ENCODE measurements at regions not wholly inside any gene's neighbourhood (a gene's known extent, or its start where the extent isn't known, plus 50 kb on each side); places are given as distances from the start of the nearest gene placed in this dataset.

DNA sequence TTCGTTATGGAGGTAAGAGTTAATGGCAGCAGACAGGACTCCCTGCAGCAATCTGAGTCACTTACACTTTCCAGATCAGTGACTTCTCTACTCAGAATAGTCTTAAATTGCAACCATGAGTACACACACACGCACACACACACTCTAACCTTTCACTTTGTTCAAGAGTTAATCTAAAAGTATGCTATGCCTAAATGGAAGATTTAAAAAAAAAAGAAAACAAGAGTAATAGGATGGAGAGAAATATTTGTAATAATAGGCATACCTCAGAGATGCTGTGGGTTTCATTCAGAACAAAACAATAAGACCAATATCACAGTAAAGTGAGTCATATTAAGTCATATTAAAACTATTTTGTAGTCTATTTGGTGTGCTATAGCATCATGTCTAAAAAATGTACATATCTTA, 969.1 kb upstream of the PCDH10 start:
- TF ChIP-seq, protein P1, sequence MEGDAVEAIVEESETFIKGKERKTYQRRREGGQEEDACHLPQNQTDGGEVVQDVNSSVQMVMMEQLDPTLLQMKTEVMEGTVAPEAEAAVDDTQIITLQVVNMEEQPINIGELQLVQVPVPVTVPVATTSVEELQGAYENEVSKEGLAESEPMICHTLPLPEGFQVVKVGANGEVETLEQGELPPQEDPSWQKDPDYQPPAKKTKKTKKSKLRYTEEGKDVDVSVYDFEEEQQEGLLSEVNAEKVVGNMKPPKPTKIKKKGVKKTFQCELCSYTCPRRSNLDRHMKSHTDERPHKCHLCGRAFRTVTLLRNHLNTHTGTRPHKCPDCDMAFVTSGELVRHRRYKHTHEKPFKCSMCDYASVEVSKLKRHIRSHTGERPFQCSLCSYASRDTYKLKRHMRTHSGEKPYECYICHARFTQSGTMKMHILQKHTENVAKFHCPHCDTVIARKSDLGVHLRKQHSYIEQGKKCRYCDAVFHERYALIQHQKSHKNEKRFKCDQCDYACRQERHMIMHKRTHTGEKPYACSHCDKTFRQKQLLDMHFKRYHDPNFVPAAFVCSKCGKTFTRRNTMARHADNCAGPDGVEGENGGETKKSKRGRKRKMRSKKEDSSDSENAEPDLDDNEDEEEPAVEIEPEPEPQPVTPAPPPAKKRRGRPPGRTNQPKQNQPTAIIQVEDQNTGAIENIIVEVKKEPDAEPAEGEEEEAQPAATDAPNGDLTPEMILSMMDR (IDR thresholded peaks at IDR 0.05), result no peak
- no peak for TF ChIP-seq POLR2A (IDR thresholded peaks at IDR 0.05)

Measured in breast epithelium (tissue), 3 donors.